Ascending aorta (tissue), 2 donors: ENCODE measurements at regions not wholly inside any gene's neighbourhood (a gene's known extent, or its start where the extent isn't known, plus 50 kb on each side); places are given as distances from the start of the nearest gene placed in this dataset.

Source experiments
- DNase-seq, 2 donors: peaks; one replicate each; pipeline ENCODE4 v3.0.0-alpha.2; 2019; ENCODE audit warnings: low spot score in 2 of 2
- H3K27ac ChIP-seq, 2 donors: fragments of 200-600 bp; sonication (generic); one replicate each; pipeline ENCODE4 v1.5.1; 2016 to 2017; ENCODE audit warnings: mild to moderate bottlenecking in 1 of 2
- H3K27me3 ChIP-seq: fragments of 200-600 bp; sonication (generic); one replicate; pipeline ENCODE4 v1.5.1; 2017
- H3K36me3 ChIP-seq, 2 donors: fragments of 200-600 bp; sonication (generic); one replicate each; pipeline ENCODE4 v1.5.1; 2016
- H3K4me1 ChIP-seq, 2 donors: fragments of 200-600 bp; sonication (generic); one replicate each; pipeline ENCODE4 v1.5.1; 2016 to 2017; ENCODE audit warnings: mild to moderate bottlenecking in 1 of 2
- H3K4me3 ChIP-seq, 2 donors: fragments of 200-600 bp; sonication (generic); one replicate each; pipeline ENCODE4 v1.5.1; 2016 to 2017; ENCODE audit warnings: mild to moderate bottlenecking in 1 of 2
- H3K9me3 ChIP-seq, 2 donors: fragments of 200-600 bp; sonication (generic); one replicate each; pipeline ENCODE4 v1.5.1; 2016
- CTCF ChIP-seq, 3 experiments: fragments of 200-600 bp in 2 of 3; fragments of 450-650 bp in 1 of 3; sonication (generic) in 2 of 3; IDR thresholded peaks; one replicate each; pipeline ENCODE4 v1.5.1; 2016 to 2019; ENCODE audit warnings: antibody characterized with exemption in 3 of 3, mild to moderate bottlenecking in 1 of 3, moderate library complexity in 1 of 3
- intact Hi-C: fragments of 100-400 bp; cut with DNase I; formaldehyde crosslinking; loops from one replicate; pipeline ENCODE4 v1.15.1; 2023

- intact Hi-C loops, result no loop called here
- no peak overlapping the region for H3K27ac ChIP-seq
- no peaks in the 10 kb centered on the region for H3K4me1 ChIP-seq
- H3K27me3 ChIP-seq, result no peaks in the 10 kb centered on the region
- no peak for DNase-seq
- no peaks in the 10 kb centered on the region for H3K36me3 ChIP-seq
- H3K4me3 ChIP-seq, result no peak overlapping the region
- no peaks in the 10 kb centered on the region for H3K9me3 ChIP-seq
- TF ChIP-seq CTCF (IDR thresholded peaks at IDR 0.05), result no peak
Measured at GRCh38 chr4:186013419-186014186, 55.4 kb upstream of the TLR3 start.

GRCh38 chr4:186015212-186015817 lies 53.6 kb upstream of the TLR3 start:
- no peak for DNase-seq
- no peak overlapping the region for H3K4me3 ChIP-seq
- H3K4me1 ChIP-seq, result no peaks in the 10 kb centered on the region
- H3K9me3 ChIP-seq, result no peaks in the 10 kb centered on the region
- TF ChIP-seq CTCF (IDR thresholded peaks at IDR 0.05), result no peak
- no peaks in the 10 kb centered on the region for H3K36me3 ChIP-seq
- H3K27ac ChIP-seq, result no peak overlapping the region
- intact Hi-C loops, result no loop called here
- no peaks in the 10 kb centered on the region for H3K27me3 ChIP-seq

- Histone ChIP-seq H3K27ac (no peak overlapping the region), H3K27me3 (no peaks in the 10 kb centered on the region), H3K9me3 (no peaks in the 10 kb centered on the region), H3K36me3 (no peaks in the 10 kb centered on the region), H3K4me3 (no peak overlapping the region), H3K4me1 (peaks cover 0 to 7% of the 10 kb centered on the region in 2 donors)
- no peak for TF ChIP-seq CTCF (IDR thresholded peaks at IDR 0.05)
- intact Hi-C loops, result no loop called here
- no peak for DNase-seq
Measured at GRCh38 chr4:186016796-186017195, 52.2 kb upstream of the TLR3 start.

- intact Hi-C loops, result no loop called here
- no peak for DNase-seq
- H3K4me3 ChIP-seq, result no peak overlapping the region
- H3K27me3 ChIP-seq, result no peaks in the 10 kb centered on the region
- no peak for TF ChIP-seq CTCF (IDR thresholded peaks at IDR 0.05)
- no peaks in the 10 kb centered on the region for H3K36me3 ChIP-seq
- peaks cover 0 to 8% of the 10 kb centered on the region in 2 donors for H3K4me1 ChIP-seq
- H3K27ac ChIP-seq, result no peak overlapping the region
- H3K9me3 ChIP-seq, result no peaks in the 10 kb centered on the region
Measured at GRCh38 chr4:186017801-186018200, 51.2 kb upstream of the TLR3 start.

- no peak for TF ChIP-seq CTCF (IDR thresholded peaks at IDR 0.05)
- Histone ChIP-seq H3K27ac (no peak overlapping the region), H3K27me3 (no peaks in the 10 kb centered on the region), H3K4me1 (peaks cover 0 to 8% of the 10 kb centered on the region in 2 donors), H3K9me3 (no peaks in the 10 kb centered on the region), H3K36me3 (no peaks in the 10 kb centered on the region), H3K4me3 (no peak overlapping the region)
- intact Hi-C loops, result no loop called here
- no peak for DNase-seq
Measured at GRCh38 chr4:186018261-186018660, 50.7 kb upstream of the TLR3 start.
